ENCODE measurements at regions not wholly inside any gene's neighbourhood (a gene's known extent, or its start where the extent isn't known, plus 50 kb on each side); places are given as distances from the start of the nearest gene placed in this dataset.

GRCh38 chr13:55229906-55230569 lies 1910.7 kb upstream of the PRR20A start:
- H3K4me3 Mint-ChIP-seq, result no peak overlapping the region
- peaks cover 5% of the 10 kb centered on the region for H3K9me3 Mint-ChIP-seq (ENCODE audit: insufficient read depth)
- no peak overlapping the region for H3K4me3 ChIP-seq (ENCODE audit: control extremely low read depth in 1 of 5, extremely low read depth in 1 of 5, insufficient read depth in 1 of 5, low read depth in 2 of 5, low read length in 4 of 5)
- no peak overlapping the region for H2AFZ ChIP-seq (ENCODE audit: insufficient read depth, low read depth, low read length, poor library complexity, severe bottlenecking)
- DNase-seq (no peak), ATAC-seq (ENCODE audit: low read depth) (no peak)
- no peaks in the 10 kb centered on the region for H3K4me1 Mint-ChIP-seq
- H3K9me3 ChIP-seq (ENCODE audit: control extremely low read depth in 1 of 3, control insufficient read depth in 2 of 3, insufficient read depth in 1 of 3, low read length in 2 of 3), result no peaks in the 10 kb centered on the region
- no peaks in the 10 kb centered on the region for H3K27me3 ChIP-seq (replicated peaks in 1 of 4; ENCODE audit: control extremely low read depth in 1 of 4, control insufficient read depth in 3 of 4, insufficient read depth in 4 of 4, low read length in 3 of 4)
- H3K4me2 ChIP-seq (replicated peaks; ENCODE audit: low read depth, low read length, poor library complexity, severe bottlenecking), result no peak overlapping the region
- H3K79me2 ChIP-seq (ENCODE audit: control insufficient read depth, insufficient read depth, low read length), result no peaks in the 10 kb centered on the region
- intact Hi-C loops (cut with micrococcal nuclease), result no loop called here
- 87% methylated on average over 3 of the region's 4 CpGs for WGBS (ENCODE audit: insufficient coverage)
- H3K9ac ChIP-seq (ENCODE audit: low read length), result no peak overlapping the region
- no peak overlapping the region for H3K27ac ChIP-seq (ENCODE audit: low read length in 2 of 2)
- H3K27me3 Mint-ChIP-seq, result no peaks in the 10 kb centered on the region
- H4K20me1 ChIP-seq (ENCODE audit: control insufficient read depth, insufficient read depth, low read length, poor library complexity, severe bottlenecking), result no peaks in the 10 kb centered on the region
- POLR2A ChIA-PET, result no interaction called here
- no peak for TF ChIP-seq CTCF (IDR thresholded peaks at IDR 0.05)
- TF ChIP-seq EZH2 (IDR thresholded peaks at IDR 0.05; ENCODE audit: borderline replicate concordance, insufficient read depth, low read depth, low read length, poor library complexity, severe bottlenecking), result no peak
- H3K36me3 ChIP-seq (replicated peaks in 1 of 2; ENCODE audit: control extremely low read depth in 1 of 2, control insufficient read depth in 1 of 2, extremely low read depth in 1 of 2, insufficient read depth in 2 of 2, low read length in 1 of 2), result no peaks in the 10 kb centered on the region
- no peaks in the 10 kb centered on the region for H3K4me1 ChIP-seq (ENCODE audit: control insufficient read depth in 2 of 2, insufficient read depth in 2 of 2, low read length in 2 of 2)
- CTCF ChIA-PET, result no interaction called here
- no peak overlapping the region for H3K27ac Mint-ChIP-seq

- no peaks in the 10 kb centered on the region for H3K27me3 ChIP-seq (replicated peaks in 1 of 4; ENCODE audit: control extremely low read depth in 1 of 4, control insufficient read depth in 3 of 4, insufficient read depth in 4 of 4, low read length in 3 of 4)
- H3K4me2 ChIP-seq (replicated peaks; ENCODE audit: low read depth, low read length, poor library complexity, severe bottlenecking), result no peak overlapping the region
- H3K9ac ChIP-seq (ENCODE audit: low read length), result no peak overlapping the region
- no peak for ATAC-seq (ENCODE audit: low read depth)
- no peaks in the 10 kb centered on the region for H4K20me1 ChIP-seq (ENCODE audit: control insufficient read depth, insufficient read depth, low read length, poor library complexity, severe bottlenecking)
- no peak overlapping the region for H3K4me3 Mint-ChIP-seq
- H3K36me3 ChIP-seq (replicated peaks in 1 of 2; ENCODE audit: control extremely low read depth in 1 of 2, control insufficient read depth in 1 of 2, extremely low read depth in 1 of 2, insufficient read depth in 2 of 2, low read length in 1 of 2), result no peaks in the 10 kb centered on the region
- DNase-seq, result no peak
- H3K27ac Mint-ChIP-seq, result no peak overlapping the region
- no peaks in the 10 kb centered on the region for H3K4me1 Mint-ChIP-seq
- no peaks in the 10 kb centered on the region for H3K79me2 ChIP-seq (ENCODE audit: control insufficient read depth, insufficient read depth, low read length)
- CTCF ChIA-PET, result no interaction called here
- H3K4me1 ChIP-seq (ENCODE audit: control insufficient read depth in 2 of 2, insufficient read depth in 2 of 2, low read length in 2 of 2), result no peaks in the 10 kb centered on the region
- H3K9me3 Mint-ChIP-seq (ENCODE audit: insufficient read depth), result peaks cover 5% of the 10 kb centered on the region
- TF ChIP-seq CTCF (IDR thresholded peaks at IDR 0.05) (no peak), EZH2 (IDR thresholded peaks at IDR 0.05; ENCODE audit: borderline replicate concordance, insufficient read depth, low read depth, low read length, poor library complexity, severe bottlenecking) (no peak)
- no peaks in the 10 kb centered on the region for H3K27me3 Mint-ChIP-seq
- H2AFZ ChIP-seq (ENCODE audit: insufficient read depth, low read depth, low read length, poor library complexity, severe bottlenecking), result no peak overlapping the region
- H3K27ac ChIP-seq (ENCODE audit: low read length in 2 of 2), result no peak overlapping the region
- no CpG with 5 or more reads among the region's 3 CpGs for WGBS (ENCODE audit: insufficient coverage)
- H3K9me3 ChIP-seq (ENCODE audit: control extremely low read depth in 1 of 3, control insufficient read depth in 2 of 3, insufficient read depth in 1 of 3, low read length in 2 of 3), result no peaks in the 10 kb centered on the region
- intact Hi-C loops (cut with micrococcal nuclease), result no loop called here
- POLR2A ChIA-PET, result no interaction called here
- H3K4me3 ChIP-seq (ENCODE audit: control extremely low read depth in 1 of 5, extremely low read depth in 1 of 5, insufficient read depth in 1 of 5, low read depth in 2 of 5, low read length in 4 of 5), result no peak overlapping the region
Measured at GRCh38 chr13:55230570-55230908, 1910.2 kb upstream of the PRR20A start.

All from B cell (primary cell).